GM12865 (cell line): ENCODE measurements at regions not wholly inside any gene's neighbourhood (a gene's known extent, or its start where the extent isn't known, plus 50 kb on each side); places are given as distances from the start of the nearest gene placed in this dataset.

ENCODE experiments used
- DNase-seq: peaks from one replicate; pipeline ENCODE4 v3.0.0; 2010; ENCODE audit warnings: low read depth
- H3K4me3 ChIP-seq: 2 replicates; pipeline ENCODE4 v1.5.1; 2011; ENCODE audit warnings: mild to moderate bottlenecking, low read depth, low read length, control low read depth
- CTCF ChIP-seq: IDR thresholded peaks from 2 replicates; pipeline ENCODE4 v1.5.1; 2011; ENCODE audit warnings: low read length, control low read depth, low read depth, inconsistent platforms; ENCODE audit not compliant: insufficient read depth; ENCODE audit errors: missing control alignments

GRCh38 chr11:103792981-103793468 is 243.4 kb upstream of the DDI1 start:
- no peak for TF ChIP-seq CTCF
- H3K4me3 ChIP-seq: no peak overlapping the region
- no peak for DNase-seq

GRCh38 chr11:103794262-103794661 is 242.2 kb upstream of the DDI1 start:
- no peak overlapping the region for H3K4me3 ChIP-seq
- DNase-seq: no peak
- TF ChIP-seq CTCF: no peak

GRCh38 chr11:103798026-103798425 is 238.4 kb upstream of the DDI1 start:
- no peak overlapping the region for H3K4me3 ChIP-seq
- TF ChIP-seq CTCF: no peak
- DNase-seq: no peak

- DNase-seq: no peak
- no peak for TF ChIP-seq CTCF
- no peak overlapping the region for H3K4me3 ChIP-seq
Measured at GRCh38 chr11:103798446-103798845, 238.0 kb upstream of the DDI1 start.

GRCh38 chr11:103800406-103801114 is 235.9 kb upstream of the DDI1 start:
- TF ChIP-seq CTCF: no peak
- DNase-seq: no peak

GRCh38 chr11:103803062-103803461 is 233.4 kb upstream of the DDI1 start:
- TF ChIP-seq CTCF: no peak
- DNase-seq: peak; percentile 13
- H3K4me3 ChIP-seq: no peak overlapping the region

More at GRCh38 chr11:103800406-103801114, 235.9 kb upstream of the DDI1 start:
- no peak overlapping the region for H3K4me3 ChIP-seq

GRCh38 chr11:103805688-103806009 is 230.8 kb upstream of the DDI1 start:
- H3K4me3 ChIP-seq: no peak overlapping the region
- TF ChIP-seq CTCF: no peak
- no peak for DNase-seq
